ENCODE measurements at regions not wholly inside any gene's neighbourhood (a gene's known extent, or its start where the extent isn't known, plus 50 kb on each side); places are given as distances from the start of the nearest gene placed in this dataset.

- Histone ChIP-seq H3K9me3 (no peaks in the 10 kb centered on the region), H3K27ac (no peak overlapping the region), H3K4me1 (no peaks in the 10 kb centered on the region), H3K36me3 (no peaks in the 10 kb centered on the region), H3K4me3 (no peak overlapping the region), H3K27me3 (no peaks in the 10 kb centered on the region)
- DNase-seq (ENCODE audit: low spot score): no peak
- TF ChIP-seq CTCF (IDR thresholded peaks at IDR 0.05): no peak
These were observed 1121.1 kb upstream of the PRR20A start for GRCh38 chr13:56019606-56020005.

GRCh38 chr13:56020425-56020824 lies 1120.3 kb upstream of the PRR20A start:
- no peak for DNase-seq (ENCODE audit: low spot score)
- no peak overlapping the region for H3K27ac ChIP-seq
- no peak overlapping the region for H3K4me3 ChIP-seq
- no peaks in the 10 kb centered on the region for H3K9me3 ChIP-seq
- no peaks in the 10 kb centered on the region for H3K27me3 ChIP-seq
- TF ChIP-seq CTCF (IDR thresholded peaks at IDR 0.05): no peak
- no peaks in the 10 kb centered on the region for H3K4me1 ChIP-seq
- H3K36me3 ChIP-seq: no peaks in the 10 kb centered on the region

GRCh38 chr13:56039992-56040391 lies 1100.7 kb upstream of the PRR20A start:
- no peaks in the 10 kb centered on the region for H3K27me3 ChIP-seq
- no peak for TF ChIP-seq CTCF (IDR thresholded peaks at IDR 0.05)
- DNase-seq (ENCODE audit: low spot score): no peak
- no peaks in the 10 kb centered on the region for H3K4me1 ChIP-seq
- H3K36me3 ChIP-seq: no peaks in the 10 kb centered on the region
- no peaks in the 10 kb centered on the region for H3K9me3 ChIP-seq
- H3K27ac ChIP-seq: no peak overlapping the region
- no peak overlapping the region for H3K4me3 ChIP-seq

DNA sequence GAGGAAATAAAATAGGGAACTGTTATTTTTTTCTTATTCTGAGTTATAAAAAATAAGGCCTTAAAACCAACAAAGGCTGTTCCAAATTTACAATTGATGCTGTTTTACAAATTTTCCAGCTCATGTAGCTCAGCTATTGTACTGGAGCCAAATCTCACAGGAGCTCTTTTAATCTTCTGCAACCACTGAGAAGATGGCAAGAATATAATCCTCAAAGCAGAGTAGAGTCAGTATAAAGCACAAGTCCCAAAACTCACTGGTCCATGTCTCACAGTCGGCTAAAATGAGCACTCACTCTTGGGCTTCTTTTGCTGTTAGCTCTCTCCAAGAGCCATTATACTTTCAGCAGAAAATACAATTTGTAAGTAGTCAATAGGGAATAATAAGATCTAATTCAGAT lies 1074.4 kb upstream of the PRR20A start:
- Histone ChIP-seq H3K4me1 (no peaks in the 10 kb centered on the region), H3K27me3 (no peaks in the 10 kb centered on the region), H3K27ac (no peak overlapping the region), H3K4me3 (no peak overlapping the region), H3K36me3 (no peaks in the 10 kb centered on the region), H3K9me3 (no peaks in the 10 kb centered on the region)
- TF ChIP-seq CTCF (IDR thresholded peaks at IDR 0.05): no peak
- no peak for DNase-seq (ENCODE audit: low spot score)

DNA sequence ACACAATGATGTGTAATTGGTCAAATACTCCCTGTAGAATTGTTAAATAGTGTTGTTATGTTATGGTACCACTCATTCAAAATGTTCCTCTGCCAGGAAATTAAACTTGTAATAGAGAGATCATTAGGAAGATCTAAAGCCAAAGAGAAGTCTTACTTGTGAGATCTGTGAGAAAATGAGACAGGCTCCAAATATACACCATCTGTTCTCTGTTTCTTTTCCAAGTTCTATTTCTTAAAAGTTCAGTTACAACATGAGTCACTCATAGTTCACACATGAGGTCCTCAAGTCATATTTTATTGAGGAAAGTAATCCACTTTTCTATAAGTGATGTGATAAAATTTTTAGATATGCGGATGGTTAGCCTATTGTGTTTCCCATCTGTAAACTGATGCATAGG lies 1038.1 kb upstream of the PRR20A start:
- no peak for TF ChIP-seq CTCF (IDR thresholded peaks at IDR 0.05)
- H3K27me3 ChIP-seq: no peaks in the 10 kb centered on the region
- no peak overlapping the region for H3K27ac ChIP-seq
- H3K4me1 ChIP-seq: no peaks in the 10 kb centered on the region
- no peaks in the 10 kb centered on the region for H3K36me3 ChIP-seq
- no peak overlapping the region for H3K4me3 ChIP-seq
- H3K9me3 ChIP-seq: peaks cover 0 to 6% of the 10 kb centered on the region in 2 donors
- no peak for DNase-seq (ENCODE audit: low spot score)

DNA sequence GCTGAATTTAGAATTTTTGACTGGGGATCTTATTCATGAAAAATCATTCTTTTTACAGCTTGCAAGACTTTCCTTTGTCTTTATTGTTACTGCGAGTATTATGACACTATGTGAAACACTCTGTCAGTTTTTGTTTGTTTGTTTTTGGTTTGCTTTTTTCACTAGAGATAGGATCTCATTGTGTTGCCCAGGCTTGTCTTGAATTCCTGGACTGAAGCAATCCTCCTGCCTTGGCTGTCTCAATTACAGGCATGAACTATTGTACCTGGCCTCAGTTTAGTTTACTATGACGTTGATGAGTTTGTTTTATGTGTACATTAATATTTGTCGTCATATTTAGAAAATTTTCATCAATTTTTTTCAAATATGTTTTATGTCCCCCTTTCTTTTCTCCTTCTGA lies 1030.0 kb upstream of the PRR20A start:
- H3K4me1 ChIP-seq: no peaks in the 10 kb centered on the region

More for the DNA sequence above, 1030.0 kb upstream of the PRR20A start:
- no peaks in the 10 kb centered on the region for H3K36me3 ChIP-seq
- H3K27ac ChIP-seq: no peak overlapping the region
- no peak for TF ChIP-seq CTCF (IDR thresholded peaks at IDR 0.05)
- H3K27me3 ChIP-seq: no peaks in the 10 kb centered on the region
- H3K9me3 ChIP-seq: no peaks in the 10 kb centered on the region
- DNase-seq (ENCODE audit: low spot score): no peak
- H3K4me3 ChIP-seq: no peak overlapping the region

Data from right atrium auricular region (tissue), 2 donors.